Loucy (cell line): ENCODE measurements at regions not wholly inside any gene's neighbourhood (a gene's known extent, or its start where the extent isn't known, plus 50 kb on each side); places are given as distances from the start of the nearest gene placed in this dataset.

Experiments used
- EZH2phosphoT487 ChIP-seq: fragments of 200-600 bp; IDR thresholded peaks from 2 replicates; pipeline ENCODE4 v1.6.1; 2018; ENCODE audit warnings: antibody characterized with exemption, mild to moderate bottlenecking, moderate library complexity, borderline replicate concordance
- TF ChIP-seq, protein P1 (sequence below): fragments of 200-600 bp; sonication (generic); conservative IDR thresholded peaks from 2 replicates; pipeline ENCODE4 v1.5.1; 2014; ENCODE audit warnings: mild to moderate bottlenecking, antibody characterized with exemption, low read length

DNA sequence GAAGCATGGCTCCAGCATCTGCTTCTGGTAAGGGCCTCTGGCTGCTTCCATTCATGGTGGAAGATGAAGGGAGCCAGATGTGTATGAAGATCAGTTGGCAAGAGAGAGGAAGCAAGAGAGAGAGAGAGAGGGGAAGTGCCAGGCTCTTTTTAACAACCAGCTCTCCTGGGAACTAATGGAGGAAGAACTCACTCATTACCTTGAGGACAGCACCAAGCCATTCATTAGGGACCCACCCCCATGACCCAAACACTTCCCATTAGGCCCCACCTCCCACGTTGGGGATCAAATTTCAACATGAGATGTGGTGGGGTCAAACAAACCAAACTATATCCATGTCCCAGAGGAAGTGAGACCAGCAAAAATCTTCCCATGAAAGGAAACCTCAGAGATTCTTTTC lies 124.8 kb upstream of the SIX2 start:
- TF ChIP-seq, protein P1, sequence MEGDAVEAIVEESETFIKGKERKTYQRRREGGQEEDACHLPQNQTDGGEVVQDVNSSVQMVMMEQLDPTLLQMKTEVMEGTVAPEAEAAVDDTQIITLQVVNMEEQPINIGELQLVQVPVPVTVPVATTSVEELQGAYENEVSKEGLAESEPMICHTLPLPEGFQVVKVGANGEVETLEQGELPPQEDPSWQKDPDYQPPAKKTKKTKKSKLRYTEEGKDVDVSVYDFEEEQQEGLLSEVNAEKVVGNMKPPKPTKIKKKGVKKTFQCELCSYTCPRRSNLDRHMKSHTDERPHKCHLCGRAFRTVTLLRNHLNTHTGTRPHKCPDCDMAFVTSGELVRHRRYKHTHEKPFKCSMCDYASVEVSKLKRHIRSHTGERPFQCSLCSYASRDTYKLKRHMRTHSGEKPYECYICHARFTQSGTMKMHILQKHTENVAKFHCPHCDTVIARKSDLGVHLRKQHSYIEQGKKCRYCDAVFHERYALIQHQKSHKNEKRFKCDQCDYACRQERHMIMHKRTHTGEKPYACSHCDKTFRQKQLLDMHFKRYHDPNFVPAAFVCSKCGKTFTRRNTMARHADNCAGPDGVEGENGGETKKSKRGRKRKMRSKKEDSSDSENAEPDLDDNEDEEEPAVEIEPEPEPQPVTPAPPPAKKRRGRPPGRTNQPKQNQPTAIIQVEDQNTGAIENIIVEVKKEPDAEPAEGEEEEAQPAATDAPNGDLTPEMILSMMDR: no peak
- TF ChIP-seq EZH2phosphoT487: no peak
